ENCODE measurements at regions not wholly inside any gene's neighbourhood (a gene's known extent, or its start where the extent isn't known, plus 50 kb on each side); places are given as distances from the start of the nearest gene placed in this dataset.

DNA sequence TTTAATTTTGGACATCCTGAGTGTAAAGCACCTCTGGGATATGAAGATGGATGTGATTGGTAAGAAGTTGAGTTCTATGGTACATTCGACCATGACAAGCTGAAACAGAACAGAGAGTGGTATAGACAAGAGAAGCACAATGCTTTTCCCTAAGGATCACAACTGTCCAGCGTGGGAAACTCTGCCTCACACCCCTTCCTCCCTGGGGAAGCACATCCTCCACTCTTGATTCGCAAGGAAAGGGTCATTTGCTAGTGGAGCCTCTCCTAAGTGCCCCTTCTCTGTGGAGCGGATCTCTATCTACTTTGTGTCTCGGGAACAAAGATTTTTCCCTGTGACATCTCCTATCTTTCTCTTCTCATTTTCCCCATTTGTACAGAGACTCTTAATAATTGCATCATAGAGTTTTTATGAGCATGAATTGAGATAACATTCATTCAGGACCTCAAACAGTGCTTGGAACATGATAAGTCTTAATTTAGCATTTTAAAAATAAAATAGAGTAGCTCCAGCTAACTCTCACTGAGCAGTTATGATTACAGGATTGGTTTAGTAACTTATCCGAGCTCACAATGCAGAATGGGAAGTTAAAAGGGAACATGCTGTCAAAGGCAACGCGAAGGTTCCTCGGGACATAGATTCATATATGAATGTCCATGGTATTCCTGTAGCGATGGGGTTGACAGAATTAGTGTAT is 775.2 kb downstream of the C6orf118 start:
- DNase-seq: no peak

DNA sequence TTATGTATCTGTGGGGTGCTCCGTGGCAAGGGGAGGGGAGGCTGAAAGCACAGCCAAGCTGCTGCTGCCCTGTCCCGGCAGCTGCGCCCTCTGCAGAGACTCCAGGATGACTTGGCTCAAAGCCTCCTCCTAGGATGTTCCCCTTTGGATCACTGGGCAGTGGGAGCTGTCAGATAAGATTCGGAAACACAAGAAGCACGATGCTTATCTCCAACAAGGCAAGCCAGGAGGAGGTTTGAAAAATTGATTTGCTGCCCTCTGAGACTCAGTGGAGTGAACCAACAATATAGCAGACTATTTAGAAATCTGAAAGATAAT is 776.4 kb downstream of the C6orf118 start:
- DNase-seq: no peak

DNA sequence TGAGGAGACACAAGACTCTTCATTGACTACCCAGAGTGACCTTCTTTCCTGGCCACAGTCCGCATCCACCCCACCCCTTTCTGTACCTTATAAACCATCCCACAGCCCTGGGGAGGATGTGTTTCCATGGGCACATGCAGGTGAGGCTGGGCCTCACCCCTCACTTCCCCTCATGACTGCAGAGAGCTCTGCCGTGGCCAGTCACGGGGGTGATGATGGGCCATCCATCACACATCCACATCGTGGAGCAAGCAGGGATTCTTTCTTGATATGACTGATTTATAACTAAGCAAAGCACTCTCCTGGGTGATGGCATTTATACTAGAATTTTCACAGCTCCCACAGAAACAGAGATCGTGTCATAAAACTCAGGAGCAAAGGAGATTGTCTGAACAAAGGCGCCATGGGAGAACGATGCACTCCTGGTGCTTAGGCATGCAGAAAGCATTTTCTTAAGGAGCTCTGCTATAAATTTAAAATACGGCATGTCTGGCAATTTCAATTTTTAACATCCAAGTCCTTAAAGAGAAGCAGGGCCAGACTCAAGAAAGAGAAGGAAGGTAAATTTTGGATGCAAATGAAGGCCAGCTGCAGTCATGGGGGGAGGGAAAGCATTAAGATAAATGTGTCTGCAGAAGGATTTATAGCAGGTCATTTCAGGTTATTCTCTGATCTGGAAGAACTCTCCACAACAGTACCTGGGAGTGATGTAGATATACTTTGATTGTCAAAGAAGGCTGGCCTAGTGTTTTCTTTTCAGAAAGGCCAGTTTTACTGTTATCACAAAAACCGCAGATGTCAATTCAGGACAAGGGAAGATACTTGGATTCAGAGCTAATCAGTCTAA is 777.0 kb downstream of the C6orf118 start:
- no peak for DNase-seq

DNA sequence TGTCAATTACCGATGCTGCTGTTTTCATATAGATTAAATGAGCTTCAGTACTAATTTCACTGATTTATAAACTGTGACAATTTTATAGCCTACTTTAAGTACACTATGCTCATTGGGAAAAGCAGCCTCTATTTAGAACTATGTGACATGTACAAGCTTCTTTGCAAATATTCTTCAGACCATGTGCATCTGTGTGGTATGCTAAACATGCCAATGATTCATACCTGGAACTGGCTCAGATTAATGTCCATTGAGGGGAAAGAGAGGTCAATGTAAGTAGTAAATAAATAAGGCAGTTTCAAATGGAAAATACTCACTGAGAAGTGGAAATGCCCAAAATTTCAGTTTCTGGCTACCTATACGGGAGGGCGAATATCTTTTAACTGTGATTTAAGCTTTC is 777.7 kb downstream of the C6orf118 start:
- no peak for DNase-seq

DNA sequence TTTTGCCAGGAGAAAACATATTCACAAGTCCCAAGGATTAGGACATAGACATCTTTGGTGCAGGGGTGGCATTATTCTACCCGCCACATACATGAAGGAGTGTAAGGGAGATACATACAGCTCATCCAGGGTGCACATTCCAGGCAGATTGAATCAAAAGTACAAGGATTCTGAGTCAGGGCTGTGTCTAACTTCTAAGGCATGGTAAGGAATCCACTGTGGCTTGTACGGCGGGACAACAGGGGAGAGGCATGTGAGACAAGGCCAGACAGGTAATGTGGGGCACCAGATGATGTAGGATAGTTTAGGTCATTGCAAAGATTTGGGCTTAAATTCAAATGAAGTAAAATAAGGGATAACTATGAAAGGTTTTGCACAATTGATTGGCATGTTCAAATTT is 780.9 kb downstream of the C6orf118 start:
- no peak for DNase-seq

DNA sequence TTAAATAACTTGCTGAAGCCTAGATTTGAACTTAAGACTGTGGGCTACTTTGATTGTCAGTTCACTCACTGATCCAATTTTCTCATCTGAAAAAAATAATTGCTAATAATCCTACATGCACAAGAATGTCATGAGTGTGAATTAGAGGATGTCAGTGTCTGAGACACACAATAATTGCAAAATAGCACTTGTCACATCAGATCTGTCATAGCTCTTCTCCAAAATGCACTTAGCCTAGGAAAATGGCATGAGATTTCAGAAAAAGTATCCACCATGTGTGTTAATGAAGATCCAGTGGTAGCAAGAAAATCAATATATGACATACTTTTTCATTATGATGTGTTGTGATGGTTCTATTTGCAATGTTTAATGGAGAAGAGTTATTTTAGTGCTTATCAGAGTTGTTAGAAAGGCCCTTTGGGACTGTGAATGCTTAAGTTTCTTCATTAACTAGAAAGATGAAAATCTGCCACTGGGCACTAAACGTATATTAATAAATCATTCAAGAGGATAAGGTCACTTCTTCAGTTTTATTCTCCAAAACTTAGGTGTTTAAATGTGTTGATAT is 786.2 kb downstream of the C6orf118 start:
- DNase-seq: no peak

DNA sequence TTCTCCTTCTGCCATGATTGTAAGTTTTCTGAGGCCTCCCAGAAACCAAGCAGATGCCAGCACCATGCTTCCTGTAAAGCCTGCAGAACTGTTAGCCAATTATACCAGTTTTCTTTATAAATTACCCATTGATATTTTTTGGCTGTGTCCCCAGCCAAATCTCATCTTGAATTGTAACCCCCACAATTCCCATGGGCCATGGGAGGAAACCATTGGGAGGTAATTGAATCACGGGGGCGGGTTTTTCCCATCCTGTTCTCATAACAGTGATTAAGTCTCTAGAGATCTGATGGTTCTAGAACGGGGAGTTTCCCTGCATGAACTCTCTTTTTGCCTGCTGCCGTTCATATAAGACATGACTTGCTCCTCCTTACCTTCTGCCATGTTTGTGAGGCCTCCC is 788.5 kb downstream of the C6orf118 start:
- DNase-seq: no peak

DNA sequence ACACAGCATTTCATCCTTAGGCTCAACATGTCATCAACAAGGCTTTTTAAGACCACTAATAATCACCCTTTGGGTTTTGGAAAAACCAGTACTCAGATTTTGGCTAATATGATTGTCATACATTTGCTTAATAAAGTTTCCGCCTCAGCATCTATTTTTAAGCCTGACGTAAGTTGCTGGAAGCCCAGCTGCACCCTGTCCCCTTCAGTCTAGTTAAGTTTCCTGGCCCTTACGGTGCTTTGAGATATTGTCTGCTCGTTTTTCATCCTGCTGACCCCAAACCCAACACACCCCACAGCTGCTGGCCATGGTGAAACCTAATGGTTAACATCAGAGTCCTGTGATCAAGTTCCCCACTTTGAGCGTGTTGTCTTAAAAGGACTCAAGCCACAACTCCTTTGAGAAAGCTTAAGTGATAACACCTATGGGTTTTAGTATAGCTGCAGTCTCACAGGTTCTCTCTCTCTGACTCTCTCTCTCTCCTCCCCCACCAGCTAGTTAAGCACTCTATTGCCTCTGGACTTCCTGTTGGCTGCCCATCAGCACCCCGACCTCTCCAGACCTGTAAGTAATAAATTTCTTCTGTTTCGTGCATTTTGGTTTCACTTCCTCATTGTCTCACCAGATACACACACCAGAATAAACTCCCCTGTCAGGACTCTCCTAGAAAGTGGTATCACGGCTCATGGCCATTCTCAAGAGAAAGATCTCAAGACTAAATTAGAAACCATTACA is 802.0 kb downstream of the C6orf118 start:
- DNase-seq: no peak

DNA sequence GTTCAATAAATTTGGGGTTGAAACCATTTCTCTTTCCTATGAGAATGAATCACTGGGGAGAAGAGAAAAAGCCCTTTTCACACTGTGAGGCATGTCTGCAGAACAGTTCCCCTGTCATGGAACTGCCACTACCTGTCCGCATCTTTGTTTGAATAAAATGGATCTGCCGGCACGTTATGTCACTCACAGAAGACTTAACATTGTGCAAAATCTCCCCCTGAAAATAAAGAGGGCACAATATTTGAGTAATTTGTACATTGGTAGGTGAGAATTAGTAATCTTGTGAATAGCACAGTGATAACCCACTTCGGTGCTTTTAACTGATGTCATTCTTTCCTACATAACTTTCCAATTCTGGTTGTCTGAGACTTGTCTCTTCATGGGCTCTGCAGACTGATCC is 804.0 kb downstream of the C6orf118 start:
- DNase-seq: no peak

DNA sequence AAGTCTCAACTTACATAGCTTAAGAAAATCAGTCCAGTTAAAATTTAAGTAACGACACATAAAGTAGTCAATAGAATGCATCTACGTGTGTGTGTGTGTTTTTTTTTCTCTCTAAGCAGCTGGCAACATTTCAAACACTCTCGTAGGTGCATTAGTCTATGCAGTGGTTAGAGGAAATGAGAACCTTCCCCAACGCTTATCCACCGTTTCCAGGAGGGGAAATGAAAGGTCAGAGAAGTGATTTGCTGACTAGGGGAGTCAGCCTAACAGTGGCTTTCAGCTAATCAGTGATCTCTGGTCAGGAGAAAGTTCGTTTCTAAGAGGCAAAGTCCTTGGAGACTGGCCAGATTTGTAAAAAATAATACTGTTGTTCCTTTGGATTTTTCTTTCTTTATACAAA is 806.6 kb downstream of the C6orf118 start:
- no peak for DNase-seq

DNA sequence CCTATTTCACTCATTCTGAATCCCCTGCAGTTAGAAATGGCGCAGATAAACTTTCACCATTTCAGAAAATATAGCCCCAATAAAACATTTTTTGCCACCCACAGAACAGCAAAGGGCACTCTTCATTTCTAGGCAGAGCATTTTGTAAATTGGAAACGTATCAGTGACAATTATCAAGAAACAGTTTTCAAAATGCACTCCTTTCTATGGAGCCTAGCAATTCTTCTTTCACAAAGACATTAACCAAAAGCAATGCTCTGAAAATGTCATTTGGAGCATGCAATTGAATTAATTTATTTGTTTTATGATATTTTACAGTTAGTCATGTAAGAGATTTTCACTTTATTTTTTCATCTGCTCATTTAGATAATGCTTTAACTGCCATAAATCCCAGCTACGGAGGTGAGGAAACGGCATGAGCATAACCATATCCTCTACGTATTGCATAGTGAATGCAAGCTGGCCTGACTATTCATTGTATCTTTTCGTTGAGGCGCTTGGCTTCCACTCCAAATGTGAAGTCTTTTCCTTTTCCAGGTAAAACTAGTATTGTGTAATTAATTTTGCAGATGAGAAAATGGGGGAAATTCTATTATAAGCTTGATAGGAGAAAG is 813.4 kb downstream of the C6orf118 start:
- no peak for DNase-seq

DNA sequence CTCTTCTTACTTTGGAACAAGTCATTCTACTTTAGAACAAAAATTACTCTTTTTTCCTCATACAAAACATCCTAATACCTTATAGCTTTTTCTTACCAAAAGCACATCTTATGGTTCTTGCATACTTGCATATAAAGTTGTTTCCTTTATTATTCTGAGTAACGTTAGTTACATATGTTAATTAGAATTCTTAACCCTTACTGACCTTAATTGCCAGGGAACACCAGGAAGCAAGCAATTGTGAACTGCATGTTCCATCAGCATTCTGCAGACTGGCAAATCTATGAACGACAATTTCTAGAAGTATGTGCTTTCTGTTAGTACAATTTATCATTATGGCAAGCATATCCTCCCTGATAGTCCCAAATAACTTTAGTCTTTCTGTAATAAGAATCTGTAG is 831.0 kb downstream of the C6orf118 start:
- no peak for DNase-seq

DNA sequence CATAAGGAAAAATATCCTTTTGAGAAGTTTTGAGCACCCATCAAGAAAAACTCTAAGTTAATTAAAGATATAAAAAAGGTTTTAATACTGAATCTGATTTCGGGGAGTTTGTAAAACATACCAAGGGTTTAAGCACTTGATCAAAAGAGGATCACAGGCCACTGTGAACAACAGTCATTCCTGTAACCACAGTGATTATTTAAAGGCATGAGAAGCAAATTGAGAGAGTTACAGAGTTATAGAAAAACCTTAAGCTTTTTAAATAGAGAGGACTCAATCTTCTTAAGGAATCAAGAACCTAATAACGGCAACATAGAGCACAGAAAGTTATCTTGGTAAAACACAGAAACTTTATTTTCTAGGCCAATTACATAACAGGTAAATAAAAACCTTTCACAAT is 831.6 kb downstream of the C6orf118 start:
- DNase-seq: no peak

DNA sequence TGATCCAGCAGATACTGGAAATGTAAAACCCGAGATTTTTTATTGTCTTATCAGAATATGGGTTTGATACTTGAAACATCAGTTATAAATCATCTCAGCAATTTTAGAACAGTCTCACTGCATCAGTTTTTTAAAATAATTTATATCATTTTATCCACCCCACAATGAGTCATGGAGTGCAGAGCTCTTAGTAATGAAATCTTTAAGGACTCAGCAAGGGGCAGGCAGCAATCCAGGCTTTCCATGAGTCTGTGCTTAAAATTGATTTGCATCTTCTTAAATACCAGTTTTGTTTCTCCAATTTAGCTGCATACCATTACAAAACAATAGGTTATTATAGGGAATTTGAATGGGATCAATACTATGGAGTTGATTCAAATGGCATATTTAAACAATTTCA is 832.3 kb downstream of the C6orf118 start:
- no peak for DNase-seq

DNA sequence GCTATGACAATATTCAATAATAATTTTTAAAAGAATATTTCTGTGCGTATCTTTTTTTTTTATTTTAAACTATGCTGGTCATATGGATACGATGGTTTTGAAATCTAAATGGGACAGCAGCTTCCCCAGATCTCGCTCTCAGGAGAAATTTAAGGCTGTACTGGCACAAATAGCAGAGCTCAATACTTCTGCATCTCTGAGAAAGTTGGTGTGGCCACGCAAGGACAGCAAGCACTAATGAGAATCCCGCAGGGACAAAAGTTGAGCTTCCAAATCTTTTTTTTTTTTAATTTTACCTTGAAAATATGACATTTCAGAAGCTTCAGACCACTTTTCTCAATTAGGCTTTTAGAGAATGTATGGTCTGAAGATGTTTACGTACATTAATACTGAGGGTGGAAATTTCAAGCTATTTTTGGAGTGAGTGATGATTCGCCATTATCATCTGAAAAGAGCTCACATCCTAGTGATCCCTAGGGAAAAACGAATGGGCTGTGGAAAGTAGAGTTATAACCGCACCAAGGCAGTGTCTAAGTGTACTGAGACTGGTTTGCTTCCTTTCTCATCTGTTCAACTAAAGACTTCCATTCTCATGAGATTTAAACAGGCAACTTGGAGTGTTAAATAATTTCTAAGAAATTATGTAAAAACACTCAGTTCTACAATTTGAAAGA is 840.0 kb downstream of the C6orf118 start:
- DNase-seq: no peak

DNA sequence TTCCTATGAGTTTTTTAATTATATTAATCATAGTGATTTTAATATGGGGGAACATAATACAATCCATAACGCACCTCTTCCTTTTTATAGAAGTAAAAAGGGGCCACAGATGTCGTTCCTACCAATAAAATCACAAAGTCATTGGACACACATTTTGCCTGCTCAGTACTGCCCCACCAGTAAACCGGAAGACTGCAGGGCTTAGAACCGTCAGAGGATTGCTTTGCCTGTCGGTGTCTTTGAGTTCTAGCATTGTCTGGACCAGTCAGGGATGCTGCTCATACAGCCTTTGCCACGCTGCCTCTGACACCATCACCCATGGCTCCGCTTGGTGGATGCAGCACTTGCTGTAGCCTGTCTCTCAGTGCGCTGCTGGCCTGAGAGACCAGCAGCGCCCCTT is 853.6 kb downstream of the C6orf118 start:
- DNase-seq: no peak

DNA sequence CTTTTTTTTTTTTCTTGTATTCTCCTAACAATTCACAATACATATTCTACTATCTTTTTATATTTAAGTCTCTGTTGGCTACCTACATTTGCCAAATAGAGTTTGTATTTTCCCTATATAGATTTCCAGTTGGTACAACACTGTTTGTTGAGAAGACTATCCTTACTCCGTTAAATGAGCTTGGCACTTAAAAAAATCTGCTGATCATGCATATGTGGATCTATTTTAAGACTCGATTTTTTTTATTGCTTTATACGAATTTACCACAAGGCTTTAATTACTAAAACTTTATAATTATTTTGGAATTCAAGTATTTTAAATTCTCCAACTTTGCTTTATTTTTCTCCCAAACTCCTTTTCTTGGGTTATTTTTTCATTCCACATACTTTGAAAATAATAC is 855.6 kb downstream of the C6orf118 start:
- DNase-seq: no peak

DNA sequence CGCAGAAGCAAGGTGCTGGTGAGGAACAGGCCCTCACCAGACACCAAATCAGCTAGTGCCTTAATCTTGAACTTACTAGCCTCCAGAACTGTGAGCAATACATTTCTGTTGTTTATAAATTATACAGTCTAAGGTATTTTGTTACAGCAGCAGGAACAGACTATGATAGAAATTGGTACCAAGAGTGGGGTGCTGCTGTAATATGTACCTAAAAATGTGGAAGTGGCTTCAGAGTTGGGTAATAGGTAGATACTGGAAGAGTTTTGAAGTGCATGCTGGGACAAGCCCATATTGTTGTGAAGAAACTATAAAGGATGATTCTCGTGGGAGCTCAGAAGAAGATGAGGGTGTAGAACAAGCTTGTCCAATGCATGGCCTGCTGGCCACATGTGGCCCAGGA is 866.8 kb downstream of the C6orf118 start:
- no peak for DNase-seq

DNA sequence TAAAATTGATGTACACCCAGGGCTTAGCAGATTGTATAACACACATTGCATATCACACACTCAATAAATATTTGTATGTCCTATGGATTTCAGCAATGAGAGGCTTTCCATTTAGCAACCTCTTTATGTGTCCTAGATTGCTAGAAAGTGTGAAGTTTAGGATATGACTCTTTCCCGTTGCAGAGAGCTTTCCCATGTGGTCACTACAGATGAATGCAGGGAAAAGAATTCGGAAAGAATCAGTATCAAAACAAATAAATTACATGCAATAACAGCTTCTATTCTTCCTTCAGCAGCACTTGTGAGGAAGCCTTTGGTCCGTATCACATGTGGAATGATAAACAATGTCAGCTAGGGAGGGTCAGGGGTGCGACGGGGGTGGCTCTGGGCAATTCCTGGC is 870.1 kb downstream of the C6orf118 start:
- no peak for DNase-seq

DNA sequence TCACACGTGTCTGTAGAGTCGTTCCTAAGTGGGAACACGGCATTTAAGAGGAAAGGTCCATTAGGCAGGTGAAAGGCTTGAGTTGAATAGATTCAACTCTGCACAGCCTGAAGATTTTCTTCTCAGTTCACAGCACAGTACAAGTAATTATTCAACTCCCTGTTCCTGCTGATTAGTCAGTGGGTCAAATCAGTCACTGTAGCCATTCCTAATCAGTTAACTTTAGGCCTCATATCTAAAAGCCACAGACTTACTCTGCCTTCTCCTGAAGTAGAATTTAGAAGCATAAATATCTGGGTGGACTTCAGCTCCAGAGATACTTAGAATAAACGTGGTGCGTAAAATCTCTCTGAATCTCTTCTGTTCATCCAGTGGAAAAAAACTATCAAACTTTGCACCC is 872.4 kb downstream of the C6orf118 start:
- DNase-seq: no peak

DNA sequence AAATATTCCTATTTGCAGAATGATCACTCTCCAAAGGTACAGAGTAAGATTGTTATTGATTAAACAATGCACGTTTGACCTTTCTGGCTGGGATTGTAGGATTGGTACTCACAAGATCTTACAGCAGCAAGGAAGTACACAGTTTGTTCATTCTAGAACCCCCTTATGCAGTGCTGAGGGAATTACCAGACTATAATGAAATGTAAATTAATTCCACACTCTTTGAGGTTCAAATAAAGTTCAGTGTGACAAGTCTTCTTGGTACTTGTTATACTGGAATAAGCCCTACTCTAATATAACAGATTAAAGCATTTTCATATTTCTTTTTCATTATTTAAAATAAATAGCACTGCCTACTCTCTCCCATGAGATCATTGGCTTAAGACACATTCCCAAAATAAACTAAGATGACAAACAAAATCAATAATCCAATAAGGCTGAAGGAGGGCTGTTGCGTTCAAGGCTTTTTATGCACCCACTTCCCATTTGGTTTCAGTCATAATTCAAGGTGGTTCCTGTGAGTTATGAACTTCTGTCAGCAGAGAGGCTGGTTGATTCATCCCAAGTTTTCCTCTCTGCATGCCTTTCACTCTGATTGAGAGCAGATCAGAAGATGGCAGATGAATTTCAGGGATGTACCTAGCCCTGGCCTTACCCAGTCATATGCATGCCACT is 881.5 kb downstream of the C6orf118 start:
- DNase-seq: no peak

DNA sequence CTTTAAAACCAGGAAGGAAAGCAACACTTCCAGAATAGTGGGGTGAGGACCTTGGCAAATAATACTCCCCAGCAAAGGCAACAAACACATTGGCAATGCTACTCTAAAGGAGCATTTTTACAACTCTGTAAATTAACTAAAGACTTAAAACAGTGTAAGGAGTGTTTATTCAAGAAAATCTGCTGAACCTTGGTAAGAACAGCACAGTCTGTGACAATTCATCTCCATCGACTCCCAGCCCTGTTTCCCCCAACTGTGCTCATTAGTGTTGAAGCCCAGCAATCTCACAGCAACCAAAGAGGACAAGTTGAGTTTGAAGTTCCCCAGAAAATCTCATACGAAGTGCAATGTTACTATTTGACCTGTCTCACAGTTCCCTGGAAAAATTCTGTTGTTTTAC is 884.9 kb downstream of the C6orf118 start:
- DNase-seq: no peak
